GM13977 (cell line): ENCODE measurements at regions not wholly inside any gene's neighbourhood (a gene's known extent, or its start where the extent isn't known, plus 50 kb on each side); places are given as distances from the start of the nearest gene placed in this dataset.
A peak's percentile ranks its signal among the peaks of the same experiment; 100 is the strongest.

Experiments used
- DNase-seq: peaks from one replicate; pipeline ENCODE4 v3.0.0; 2012; ENCODE audit warnings: low spot score
- CTCF ChIP-seq: IDR thresholded peaks from 2 replicates; pipeline ENCODE4 v1.5.1; 2012; ENCODE audit warnings: mild to moderate bottlenecking, control low read depth; ENCODE audit not compliant: insufficient read depth; ENCODE audit errors: extremely low read depth, missing control alignments
- in situ Hi-C: fragments of 300-500 bp; cut with MboI; formaldehyde crosslinking; loops from one replicate; pipeline ENCODE4 v1.12.0; 2022; ENCODE audit warnings: low sequenced_read_pairs, low pct_unique_long_range_greater_than_20kb, mixed read lengths, inconsistent platforms; ENCODE audit not compliant: unreplicated experiment

GRCh38 chr3:137061186-137061585, 103.4 kb downstream of the IL20RB start:
- TF ChIP-seq CTCF = no peak
- in situ Hi-C loops = no loop called here
- DNase-seq = no peak

GRCh38 chr3:137062250-137062649, 104.5 kb downstream of the IL20RB start:
- TF ChIP-seq CTCF = no peak
- peak; percentile 9 for DNase-seq
- in situ Hi-C loops = no loop called here

GRCh38 chr3:137065381-137065780, 107.6 kb downstream of the IL20RB start:
- TF ChIP-seq CTCF = no peak
- in situ Hi-C loops = no loop called here
- DNase-seq = no peak

GRCh38 chr3:137066092-137066491, 108.3 kb downstream of the IL20RB start:
- in situ Hi-C loops = no loop called here
- DNase-seq = no peak
- TF ChIP-seq CTCF = no peak

- in situ Hi-C loops = no loop called here
- DNase-seq = no peak
- TF ChIP-seq CTCF = no peak
These were observed 113.3 kb downstream of the IL20RB start for GRCh38 chr3:137071104-137071503.

GRCh38 chr3:137075020-137075419, 117.2 kb downstream of the IL20RB start:
- no peak for DNase-seq
- in situ Hi-C loops = no loop called here
- TF ChIP-seq CTCF = no peak

- in situ Hi-C loops = no loop called here
- no peak for TF ChIP-seq CTCF
- no peak for DNase-seq
These were observed 120.3 kb downstream of the IL20RB start for GRCh38 chr3:137078040-137078439.
